Vagina (tissue), 2 donors: ENCODE measurements at regions not wholly inside any gene's neighbourhood (a gene's known extent, or its start where the extent isn't known, plus 50 kb on each side); places are given as distances from the start of the nearest gene placed in this dataset.

ENCODE experiments used
- POLR2A ChIP-seq, 2 donors: fragments of 450-650 bp; IDR thresholded peaks; one replicate each; pipeline ENCODE4 v1.6.1; 2017; ENCODE audit warnings: antibody characterized with exemption in 2 of 2, mild to moderate bottlenecking in 2 of 2, moderate library complexity in 2 of 2
- POLR2AphosphoS5 ChIP-seq, 2 donors: sonication (generic); formaldehyde crosslinking; IDR thresholded peaks; one replicate each; pipeline ENCODE4 v1.9.0; 2017; ENCODE audit warnings: antibody characterized with exemption in 2 of 2, mild to moderate bottlenecking in 2 of 2, low read depth in 1 of 2; ENCODE audit not compliant: insufficient read depth in 1 of 2
- TF ChIP-seq, protein P1 (sequence below), 3 experiments: fragments of 450-650 bp in 2 of 3; fragments of 200-600 bp in 1 of 3; sonication (generic) in 1 of 3; IDR thresholded peaks; one replicate each; pipeline ENCODE4 v1.5.1; 2017 to 2019; ENCODE audit warnings: antibody characterized with exemption in 3 of 3, mild to moderate bottlenecking in 2 of 3, moderate library complexity in 2 of 3

DNA sequence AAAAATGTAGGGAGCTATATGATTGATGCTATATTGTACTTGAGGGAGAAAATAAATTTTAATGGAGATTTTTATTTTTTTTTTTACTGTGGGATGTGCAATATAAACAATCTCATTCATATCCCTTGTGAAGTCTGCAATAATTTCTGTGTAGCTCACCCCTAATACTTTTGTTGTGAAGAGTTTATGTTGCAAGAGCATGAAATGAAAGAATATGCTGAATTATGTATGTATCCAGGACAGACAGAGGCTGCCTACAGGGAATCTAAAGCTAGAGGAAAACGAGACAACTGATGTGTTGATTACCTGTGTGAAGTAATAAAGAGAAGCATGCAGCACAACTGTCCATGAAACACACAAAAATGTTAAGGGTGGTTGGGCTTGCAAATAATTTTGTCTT is 643.3 kb downstream of the DCDC2C start:
- TF ChIP-seq, protein P1, sequence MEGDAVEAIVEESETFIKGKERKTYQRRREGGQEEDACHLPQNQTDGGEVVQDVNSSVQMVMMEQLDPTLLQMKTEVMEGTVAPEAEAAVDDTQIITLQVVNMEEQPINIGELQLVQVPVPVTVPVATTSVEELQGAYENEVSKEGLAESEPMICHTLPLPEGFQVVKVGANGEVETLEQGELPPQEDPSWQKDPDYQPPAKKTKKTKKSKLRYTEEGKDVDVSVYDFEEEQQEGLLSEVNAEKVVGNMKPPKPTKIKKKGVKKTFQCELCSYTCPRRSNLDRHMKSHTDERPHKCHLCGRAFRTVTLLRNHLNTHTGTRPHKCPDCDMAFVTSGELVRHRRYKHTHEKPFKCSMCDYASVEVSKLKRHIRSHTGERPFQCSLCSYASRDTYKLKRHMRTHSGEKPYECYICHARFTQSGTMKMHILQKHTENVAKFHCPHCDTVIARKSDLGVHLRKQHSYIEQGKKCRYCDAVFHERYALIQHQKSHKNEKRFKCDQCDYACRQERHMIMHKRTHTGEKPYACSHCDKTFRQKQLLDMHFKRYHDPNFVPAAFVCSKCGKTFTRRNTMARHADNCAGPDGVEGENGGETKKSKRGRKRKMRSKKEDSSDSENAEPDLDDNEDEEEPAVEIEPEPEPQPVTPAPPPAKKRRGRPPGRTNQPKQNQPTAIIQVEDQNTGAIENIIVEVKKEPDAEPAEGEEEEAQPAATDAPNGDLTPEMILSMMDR (IDR thresholded peaks at IDR 0.05): no peak
- TF ChIP-seq POLR2A (IDR thresholded peaks at IDR 0.05) (no peak), POLR2AphosphoS5 (IDR thresholded peaks at IDR 0.05; ENCODE audit: insufficient read depth in 1 of 2, low read depth in 1 of 2) (no peak)
